K562 (cell line): ENCODE measurements at regions not wholly inside any gene's neighbourhood (a gene's known extent, or its start where the extent isn't known, plus 50 kb on each side); places are given as distances from the start of the nearest gene placed in this dataset.

Source experiments
- HNRNPK ChIP-seq: fragments of 200-400 bp; formaldehyde crosslinking; IDR thresholded peaks from one replicate; pipeline ENCODE4 v1.6.1; 2018; ENCODE audit warnings: mild to moderate bottlenecking, low read depth, low read length; ENCODE audit not compliant: poor library complexity, severe bottlenecking
- HOXB6 ChIP-seq: fragments of 250-450 bp; sonication (Bioruptor Pico); IDR thresholded peaks from 2 replicates; pipeline ENCODE4 v1.5.1; 2022; ENCODE audit warnings: mild to moderate bottlenecking, borderline replicate concordance
- JUND ChIP-seq, 2 experiments: IDR thresholded peaks; 2 replicates in 1 of 2; 3 replicates in 1 of 2; pipeline ENCODE4 v1.6.1; 2011; ENCODE audit warnings: borderline replicate concordance in 2 of 2, low read depth in 2 of 2, low read length in 2 of 2, improper control_type of control experiment in 1 of 2, missing biosample characterization in 1 of 2, missing genetic modification characterization in 1 of 2, missing genetic modification reagents in 1 of 2
- RAD21 ChIP-seq, 2 experiments: fragments of 250-450 bp in 1 of 2; fragments of 450-650 bp in 1 of 2; sonication (Bioruptor Pico) in 1 of 2; formaldehyde crosslinking in 1 of 2; IDR thresholded peaks in 1 of 2; conservative IDR thresholded peaks in 1 of 2; 2 replicates each; pipeline versions ENCODE4 v1.4.0 to v1.8.0; 2020 to 2022; ENCODE audit warnings: mild to moderate bottlenecking in 2 of 2, moderate library complexity in 1 of 2
- SRF ChIP-seq, 2 experiments: fragments of 250-450, 450-650 bp in 1 of 2; sonication (Bioruptor Pico) in 1 of 2; sonication (generic) in 1 of 2; formaldehyde crosslinking; IDR thresholded peaks; 2 replicates each; pipeline versions ENCODE4 v1.5.0 to v1.5.1; 2020 to 2022; ENCODE audit warnings: mild to moderate bottlenecking in 1 of 2, missing genetic modification reagents in 1 of 2
- TBL1XR1 ChIP-seq, 2 experiments: IDR thresholded peaks; 2 replicates each; pipeline ENCODE4 v1.6.1; 2012; ENCODE audit warnings: improper control_type of control experiment in 2 of 2, low read length in 2 of 2, mild to moderate bottlenecking in 1 of 2
- ZNF282 ChIP-seq: sonication (generic); formaldehyde crosslinking; IDR thresholded peaks from 2 replicates; pipeline ENCODE4 v1.8.1; 2023; ENCODE audit warnings: missing genetic modification reagents
- TF ChIP-seq, protein P1 (sequence below): fragments of 250-450 bp; sonication (Bioruptor Pico); IDR thresholded peaks from 2 replicates; pipeline ENCODE4 v1.5.0; 2021; ENCODE audit warnings: mild to moderate bottlenecking, moderate library complexity

- TF ChIP-seq, protein P1, sequence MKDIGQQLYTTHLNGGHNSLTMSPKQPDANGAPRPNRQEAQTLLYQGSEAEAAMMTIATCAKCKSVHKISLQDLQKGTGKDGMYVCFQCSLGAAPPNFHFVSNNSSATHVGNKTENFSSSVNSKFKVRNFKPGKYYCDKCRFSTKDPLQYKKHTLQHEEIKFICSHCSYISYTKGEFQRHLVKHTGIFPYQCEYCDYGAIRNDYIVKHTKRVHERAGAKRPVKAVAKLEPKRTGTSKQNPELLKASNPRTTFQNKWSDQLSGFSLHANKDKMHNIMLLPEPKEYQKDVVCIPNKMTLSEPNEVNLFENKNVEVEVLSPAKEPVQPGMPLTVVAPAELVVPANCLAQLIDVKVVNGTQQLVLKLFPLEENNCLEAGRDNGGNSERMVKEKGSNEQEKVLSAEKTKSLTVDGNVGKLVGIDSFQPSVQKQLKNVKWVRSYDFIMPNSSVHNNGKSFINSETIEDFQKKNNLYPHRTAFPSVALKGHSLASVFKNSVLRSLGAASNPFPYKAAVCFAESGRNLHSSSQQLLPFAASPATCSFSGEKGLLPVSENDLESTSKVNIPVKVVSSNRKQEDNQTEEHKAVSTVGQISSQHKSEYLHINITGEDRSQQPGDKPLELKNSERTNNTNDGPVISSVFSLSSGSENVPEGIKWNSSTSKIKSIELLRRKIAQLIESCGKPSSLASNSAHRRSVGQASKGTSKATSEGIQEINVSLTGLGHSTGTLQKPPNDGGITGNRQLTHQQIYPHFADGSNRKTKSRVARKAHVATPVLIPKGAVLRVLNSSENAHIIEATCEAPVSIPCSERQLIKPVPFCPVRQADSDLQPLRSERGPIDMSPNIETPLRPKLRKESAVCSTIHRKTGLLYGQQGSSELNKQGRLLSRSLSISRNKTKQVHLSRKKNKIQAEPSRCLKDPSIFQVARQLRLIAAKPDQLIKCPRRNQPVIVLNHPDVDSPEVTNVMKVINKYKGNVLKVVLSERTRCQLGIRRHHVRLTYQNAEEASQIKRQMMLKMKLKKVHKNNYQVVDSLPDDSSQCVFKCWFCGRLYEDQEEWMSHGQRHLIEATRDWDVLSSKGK (CRISPR knock-in tag), result no peak
- TF ChIP-seq ZNF282 (no peak), JUND (IDR thresholded peaks at IDR 0.05; ENCODE audit: borderline replicate concordance, low read depth, low read length) (no peak), JUND (tag; IDR thresholded peaks at IDR 0.05; ENCODE audit: borderline replicate concordance, low read depth, low read length) (no peak), TBL1XR1 (IDR thresholded peaks at IDR 0.05; ENCODE audit: low read length in 2 of 2) (no peak), SRF (CRISPR knock-in tag; IDR thresholded peaks at IDR 0.05) (no peak), HOXB6 (CRISPR knock-in tag) (no peak), HNRNPK (no peak), RAD21 (CRISPR knock-in tag; conservative IDR thresholded peaks at IDR 0.05 in 1 of 2, IDR thresholded peaks at IDR 0.05 in 1 of 2) (no peak)
- TF ChIP-seq, all 486 proteins: peak for 0
These were observed 1618.7 kb downstream of the OLFM4 start (continued) for GRCh38 chr13:54647275-54647674.
